Parathyroid adenoma (tissue), 2 donors: ENCODE measurements at regions not wholly inside any gene's neighbourhood (a gene's known extent, or its start where the extent isn't known, plus 50 kb on each side); places are given as distances from the start of the nearest gene placed in this dataset.

Experiments
- H2AFZ ChIP-seq: fragments of 300-600 bp; sonication (generic); one replicate; pipeline ENCODE4 v1.7.0; 2017; ENCODE audit warnings: antibody characterized with exemption, mild to moderate bottlenecking
- H3K27ac ChIP-seq: fragments of 300-600 bp; sonication (generic); one replicate; pipeline ENCODE4 v1.7.0; 2017
- H3K27me3 ChIP-seq: fragments of 300-600 bp; sonication (generic); one replicate; pipeline ENCODE4 v1.7.0; 2017; ENCODE audit warnings: low read length; ENCODE audit not compliant: control insufficient read depth, insufficient read depth
- H3K36me3 ChIP-seq: fragments of 300-600 bp; sonication (generic); one replicate; pipeline ENCODE4 v1.7.0; 2017; ENCODE audit warnings: low read length; ENCODE audit not compliant: control insufficient read depth, insufficient read depth
- H3K4me1 ChIP-seq: fragments of 300-600 bp; sonication (generic); one replicate; pipeline ENCODE4 v1.7.0; 2017; ENCODE audit warnings: control low read depth
- H3K4me2 ChIP-seq: fragments of 300-600 bp; sonication (generic); one replicate; pipeline ENCODE4 v1.7.0; 2017; ENCODE audit warnings: low read length
- H3K4me3 ChIP-seq: fragments of 300-600 bp; sonication (generic); one replicate; pipeline ENCODE4 v1.7.0; 2017; ENCODE audit warnings: low read depth, low read length
- H3K79me2 ChIP-seq: fragments of 300-600 bp; sonication (generic); one replicate; pipeline ENCODE4 v1.7.0; 2017; ENCODE audit warnings: control low read depth
- H3K9ac ChIP-seq: fragments of 300-600 bp; sonication (generic); one replicate; pipeline ENCODE4 v1.7.0; 2017; ENCODE audit warnings: mild to moderate bottlenecking
- H3K9me3 ChIP-seq: fragments of 300-600 bp; sonication (generic); one replicate; pipeline ENCODE4 v1.7.0; 2017; ENCODE audit warnings: low read length; ENCODE audit not compliant: control insufficient read depth
- TF ChIP-seq, protein P1 (sequence below): fragments of 300-600 bp; sonication (generic); IDR thresholded peaks from one replicate; pipeline ENCODE4 v1.7.0; 2017; ENCODE audit warnings: antibody characterized with exemption, mild to moderate bottlenecking
- donor health status: primary hyperparathyroidism.

GRCh38 chr1:90187323-90187585, 192.3 kb downstream of the ZNF326 start:
- Histone ChIP-seq H3K79me2 (no peaks in the 10 kb centered on the region), H3K4me2 (no peak overlapping the region), H3K36me3 (no peaks in the 10 kb centered on the region), H2AFZ (no peak overlapping the region), H3K4me1 (no peaks in the 10 kb centered on the region), H3K4me3 (no peak overlapping the region), H3K27ac (no peak overlapping the region), H3K27me3 (no peaks in the 10 kb centered on the region), H3K9me3 (no peaks in the 10 kb centered on the region), H3K9ac (no peak overlapping the region)
- TF ChIP-seq, protein P1, sequence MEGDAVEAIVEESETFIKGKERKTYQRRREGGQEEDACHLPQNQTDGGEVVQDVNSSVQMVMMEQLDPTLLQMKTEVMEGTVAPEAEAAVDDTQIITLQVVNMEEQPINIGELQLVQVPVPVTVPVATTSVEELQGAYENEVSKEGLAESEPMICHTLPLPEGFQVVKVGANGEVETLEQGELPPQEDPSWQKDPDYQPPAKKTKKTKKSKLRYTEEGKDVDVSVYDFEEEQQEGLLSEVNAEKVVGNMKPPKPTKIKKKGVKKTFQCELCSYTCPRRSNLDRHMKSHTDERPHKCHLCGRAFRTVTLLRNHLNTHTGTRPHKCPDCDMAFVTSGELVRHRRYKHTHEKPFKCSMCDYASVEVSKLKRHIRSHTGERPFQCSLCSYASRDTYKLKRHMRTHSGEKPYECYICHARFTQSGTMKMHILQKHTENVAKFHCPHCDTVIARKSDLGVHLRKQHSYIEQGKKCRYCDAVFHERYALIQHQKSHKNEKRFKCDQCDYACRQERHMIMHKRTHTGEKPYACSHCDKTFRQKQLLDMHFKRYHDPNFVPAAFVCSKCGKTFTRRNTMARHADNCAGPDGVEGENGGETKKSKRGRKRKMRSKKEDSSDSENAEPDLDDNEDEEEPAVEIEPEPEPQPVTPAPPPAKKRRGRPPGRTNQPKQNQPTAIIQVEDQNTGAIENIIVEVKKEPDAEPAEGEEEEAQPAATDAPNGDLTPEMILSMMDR, result no peak

- H3K4me1 ChIP-seq, result no peaks in the 10 kb centered on the region
- TF ChIP-seq, protein P1, result no peak
- no peak overlapping the region for H2AFZ ChIP-seq
- H3K9ac ChIP-seq, result no peak overlapping the region
- H3K27me3 ChIP-seq, result no peaks in the 10 kb centered on the region
- no peak overlapping the region for H3K4me3 ChIP-seq
- H3K4me2 ChIP-seq, result no peak overlapping the region
- no peaks in the 10 kb centered on the region for H3K9me3 ChIP-seq
- H3K36me3 ChIP-seq, result no peaks in the 10 kb centered on the region
- H3K79me2 ChIP-seq, result no peaks in the 10 kb centered on the region
- H3K27ac ChIP-seq, result no peak overlapping the region
Observed at GRCh38 chr1:90186506-90187322, 191.8 kb downstream of the ZNF326 start.

DNA sequence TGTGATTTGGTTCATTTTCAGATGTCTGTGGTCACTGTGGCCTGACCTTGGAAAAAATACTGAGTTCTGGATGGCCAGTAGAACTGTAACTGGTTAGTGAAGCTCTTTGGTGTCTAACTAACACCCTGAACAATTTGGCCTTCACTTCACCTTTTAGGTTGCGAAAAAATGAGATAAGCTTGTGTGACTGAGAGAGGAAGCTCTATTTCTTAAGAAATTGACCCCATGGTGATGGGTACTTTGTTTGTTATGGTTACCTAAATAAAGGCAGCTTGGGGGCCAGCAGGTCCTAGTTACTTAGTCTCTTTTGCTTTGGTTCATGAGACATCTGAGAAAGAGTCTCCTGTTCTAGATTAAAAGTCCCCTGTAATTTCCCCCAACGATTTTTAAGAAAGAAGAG, 181.6 kb downstream of the ZNF326 start:
- H3K36me3 ChIP-seq, result no peaks in the 10 kb centered on the region
- no peaks in the 10 kb centered on the region for H3K27me3 ChIP-seq
- TF ChIP-seq, protein P1, result no peak
- H3K4me1 ChIP-seq, result no peaks in the 10 kb centered on the region
- no peaks in the 10 kb centered on the region for H3K9me3 ChIP-seq
- H2AFZ ChIP-seq, result no peak overlapping the region
- no peak overlapping the region for H3K4me2 ChIP-seq
- H3K4me3 ChIP-seq, result no peak overlapping the region
- no peak overlapping the region for H3K27ac ChIP-seq
- no peak overlapping the region for H3K9ac ChIP-seq
- H3K79me2 ChIP-seq, result no peaks in the 10 kb centered on the region

GRCh38 chr1:90175490-90176167, 180.7 kb downstream of the ZNF326 start:
- Histone ChIP-seq H3K9me3 (no peaks in the 10 kb centered on the region), H3K27me3 (no peaks in the 10 kb centered on the region), H3K36me3 (no peaks in the 10 kb centered on the region), H3K4me2 (no peak overlapping the region), H3K4me3 (no peak overlapping the region), H3K9ac (no peak overlapping the region), H3K4me1 (no peaks in the 10 kb centered on the region), H3K27ac (no peak overlapping the region), H3K79me2 (no peaks in the 10 kb centered on the region), H2AFZ (no peak overlapping the region)
- TF ChIP-seq, protein P1, result no peak

DNA sequence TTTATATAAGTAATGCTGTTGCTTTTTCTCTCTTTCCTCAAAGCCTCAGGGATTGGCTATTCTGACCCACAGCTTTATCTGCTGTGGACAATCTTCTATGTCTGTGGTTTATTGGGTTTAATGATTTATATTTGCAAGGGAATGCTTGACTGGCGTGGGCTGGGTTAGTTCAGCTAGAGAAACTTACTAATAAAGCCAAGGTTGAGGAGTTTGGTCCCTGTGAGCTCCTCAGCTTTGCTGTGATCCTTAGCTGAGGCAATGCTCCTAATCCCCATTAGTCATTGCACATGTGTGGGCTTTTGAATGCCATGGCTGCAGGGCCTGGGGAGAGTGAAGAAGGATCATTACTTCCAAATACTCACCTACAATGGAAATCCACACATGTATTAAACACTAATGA, 179.3 kb downstream of the ZNF326 start:
- H3K79me2 ChIP-seq, result no peaks in the 10 kb centered on the region
- H3K9ac ChIP-seq, result no peak overlapping the region
- H3K9me3 ChIP-seq, result no peaks in the 10 kb centered on the region
- no peak overlapping the region for H2AFZ ChIP-seq
- no peak overlapping the region for H3K27ac ChIP-seq
- TF ChIP-seq, protein P1, result no peak
- no peak overlapping the region for H3K4me2 ChIP-seq
- no peaks in the 10 kb centered on the region for H3K36me3 ChIP-seq
- H3K27me3 ChIP-seq, result no peaks in the 10 kb centered on the region
- no peaks in the 10 kb centered on the region for H3K4me1 ChIP-seq
- no peak overlapping the region for H3K4me3 ChIP-seq
